ENCODE measurements at regions not wholly inside any gene's neighbourhood (a gene's known extent, or its start where the extent isn't known, plus 50 kb on each side); places are given as distances from the start of the nearest gene placed in this dataset.

DNA sequence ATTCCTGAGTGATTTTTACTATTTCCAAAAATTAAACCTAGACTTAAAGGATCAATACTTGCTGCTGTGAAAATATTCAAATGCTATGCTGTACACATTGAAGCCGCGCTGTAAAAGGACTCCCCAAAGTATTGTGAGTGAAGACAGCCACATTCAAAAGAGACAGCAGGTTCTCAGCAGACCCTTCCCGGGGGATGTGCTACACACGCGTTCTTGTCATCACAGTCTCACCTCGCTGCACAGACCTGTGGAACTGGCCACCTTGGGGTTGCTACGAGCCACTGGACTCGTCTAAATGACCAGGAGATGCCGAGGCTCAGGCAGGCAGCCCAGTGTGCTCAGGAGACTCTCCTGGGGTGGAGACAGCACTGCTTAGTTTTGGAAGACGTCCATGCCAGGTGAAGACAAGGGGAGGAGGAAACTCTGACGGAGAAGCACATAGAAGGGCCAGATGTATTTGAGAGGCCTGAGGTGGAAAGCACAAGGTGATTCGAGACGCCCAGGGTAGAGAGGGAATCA, 367.7 kb upstream of the SHH start (continued):
- TF ChIP-seq, protein P1, sequence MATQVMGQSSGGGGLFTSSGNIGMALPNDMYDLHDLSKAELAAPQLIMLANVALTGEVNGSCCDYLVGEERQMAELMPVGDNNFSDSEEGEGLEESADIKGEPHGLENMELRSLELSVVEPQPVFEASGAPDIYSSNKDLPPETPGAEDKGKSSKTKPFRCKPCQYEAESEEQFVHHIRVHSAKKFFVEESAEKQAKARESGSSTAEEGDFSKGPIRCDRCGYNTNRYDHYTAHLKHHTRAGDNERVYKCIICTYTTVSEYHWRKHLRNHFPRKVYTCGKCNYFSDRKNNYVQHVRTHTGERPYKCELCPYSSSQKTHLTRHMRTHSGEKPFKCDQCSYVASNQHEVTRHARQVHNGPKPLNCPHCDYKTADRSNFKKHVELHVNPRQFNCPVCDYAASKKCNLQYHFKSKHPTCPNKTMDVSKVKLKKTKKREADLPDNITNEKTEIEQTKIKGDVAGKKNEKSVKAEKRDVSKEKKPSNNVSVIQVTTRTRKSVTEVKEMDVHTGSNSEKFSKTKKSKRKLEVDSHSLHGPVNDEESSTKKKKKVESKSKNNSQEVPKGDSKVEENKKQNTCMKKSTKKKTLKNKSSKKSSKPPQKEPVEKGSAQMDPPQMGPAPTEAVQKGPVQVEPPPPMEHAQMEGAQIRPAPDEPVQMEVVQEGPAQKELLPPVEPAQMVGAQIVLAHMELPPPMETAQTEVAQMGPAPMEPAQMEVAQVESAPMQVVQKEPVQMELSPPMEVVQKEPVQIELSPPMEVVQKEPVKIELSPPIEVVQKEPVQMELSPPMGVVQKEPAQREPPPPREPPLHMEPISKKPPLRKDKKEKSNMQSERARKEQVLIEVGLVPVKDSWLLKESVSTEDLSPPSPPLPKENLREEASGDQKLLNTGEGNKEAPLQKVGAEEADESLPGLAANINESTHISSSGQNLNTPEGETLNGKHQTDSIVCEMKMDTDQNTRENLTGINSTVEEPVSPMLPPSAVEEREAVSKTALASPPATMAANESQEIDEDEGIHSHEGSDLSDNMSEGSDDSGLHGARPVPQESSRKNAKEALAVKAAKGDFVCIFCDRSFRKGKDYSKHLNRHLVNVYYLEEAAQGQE (IDR thresholded peaks at IDR 0.05) = no peak
- no peak for TF ChIP-seq JUND (IDR thresholded peaks at IDR 0.05)
- TF ChIP-seq, protein P2, sequence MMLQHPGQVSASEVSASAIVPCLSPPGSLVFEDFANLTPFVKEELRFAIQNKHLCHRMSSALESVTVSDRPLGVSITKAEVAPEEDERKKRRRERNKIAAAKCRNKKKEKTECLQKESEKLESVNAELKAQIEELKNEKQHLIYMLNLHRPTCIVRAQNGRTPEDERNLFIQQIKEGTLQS (IDR thresholded peaks at IDR 0.05) = no peak
- no peak for TF ChIP-seq HNF4G (IDR thresholded peaks at IDR 0.05)
- TF ChIP-seq EGR1 (IDR thresholded peaks at IDR 0.05; ENCODE audit: low read depth in 2 of 2) = no peak

DNA sequence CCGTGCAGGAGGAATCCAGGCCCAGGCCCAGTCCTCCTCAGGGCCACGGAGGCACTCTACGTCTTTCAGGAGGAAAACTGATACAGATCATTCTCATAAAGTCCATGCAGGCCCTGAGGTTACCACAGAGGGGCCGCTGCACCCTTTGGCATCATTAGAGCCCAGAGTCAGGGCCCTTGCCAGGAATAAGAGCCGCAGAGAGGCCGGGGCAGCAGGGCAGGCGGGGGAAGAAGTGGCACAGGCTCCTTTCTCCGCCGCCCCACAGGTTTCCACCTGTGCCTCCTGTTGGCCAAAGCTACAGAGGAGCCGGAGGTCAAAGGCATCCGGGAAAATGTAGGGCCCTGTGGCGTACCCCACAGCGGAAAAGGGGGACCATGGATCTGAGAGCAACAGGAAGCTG, 366.6 kb upstream of the SHH start:
- DNase-seq (ENCODE audit: low spot score) = no peak
- no peak overlapping the region for H3K4me3 ChIP-seq (ENCODE audit: low read depth in 1 of 3, low read length in 3 of 3)
- H3K36me3 ChIP-seq (ENCODE audit: control insufficient read depth in 4 of 4, insufficient read depth in 3 of 4, low read depth in 1 of 4, low read length in 3 of 4) = no peaks in the 10 kb centered on the region
- H3K4me1 ChIP-seq (ENCODE audit: control insufficient read depth in 4 of 4, insufficient read depth in 4 of 4, low read length in 3 of 4) = no peaks in the 10 kb centered on the region
- WGBS = 93% methylated on average over 13 of the region's 13 CpGs
- TF ChIP-seq NR2F2 (IDR thresholded peaks at IDR 0.05) (no peak), RAD21 (IDR thresholded peaks at IDR 0.05) (no peak), FOXA1 (IDR thresholded peaks at IDR 0.05) (no peak), TAF1 (conservative IDR thresholded peaks at IDR 0.05) (no peak), FOXA2 (IDR thresholded peaks at IDR 0.05) (no peak), YY1 (IDR thresholded peaks at IDR 0.05) (no peak), RXRA (IDR thresholded peaks at IDR 0.05) (no peak), HNF4G (IDR thresholded peaks at IDR 0.05) (no peak), EGR1 (IDR thresholded peaks at IDR 0.05; ENCODE audit: low read depth in 2 of 2) (no peak)
- TF ChIP-seq, protein P3, sequence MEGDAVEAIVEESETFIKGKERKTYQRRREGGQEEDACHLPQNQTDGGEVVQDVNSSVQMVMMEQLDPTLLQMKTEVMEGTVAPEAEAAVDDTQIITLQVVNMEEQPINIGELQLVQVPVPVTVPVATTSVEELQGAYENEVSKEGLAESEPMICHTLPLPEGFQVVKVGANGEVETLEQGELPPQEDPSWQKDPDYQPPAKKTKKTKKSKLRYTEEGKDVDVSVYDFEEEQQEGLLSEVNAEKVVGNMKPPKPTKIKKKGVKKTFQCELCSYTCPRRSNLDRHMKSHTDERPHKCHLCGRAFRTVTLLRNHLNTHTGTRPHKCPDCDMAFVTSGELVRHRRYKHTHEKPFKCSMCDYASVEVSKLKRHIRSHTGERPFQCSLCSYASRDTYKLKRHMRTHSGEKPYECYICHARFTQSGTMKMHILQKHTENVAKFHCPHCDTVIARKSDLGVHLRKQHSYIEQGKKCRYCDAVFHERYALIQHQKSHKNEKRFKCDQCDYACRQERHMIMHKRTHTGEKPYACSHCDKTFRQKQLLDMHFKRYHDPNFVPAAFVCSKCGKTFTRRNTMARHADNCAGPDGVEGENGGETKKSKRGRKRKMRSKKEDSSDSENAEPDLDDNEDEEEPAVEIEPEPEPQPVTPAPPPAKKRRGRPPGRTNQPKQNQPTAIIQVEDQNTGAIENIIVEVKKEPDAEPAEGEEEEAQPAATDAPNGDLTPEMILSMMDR (IDR thresholded peaks at IDR 0.05; ENCODE audit: low read depth, low read length, missing input control) = no peak
- TF ChIP-seq, protein P2 (IDR thresholded peaks at IDR 0.05) = no peak
- H3K27me3 ChIP-seq (ENCODE audit: control insufficient read depth in 4 of 4, insufficient read depth in 4 of 4, low read length in 3 of 4) = no peaks in the 10 kb centered on the region
- no peak overlapping the region for H3K9ac ChIP-seq (ENCODE audit: low read depth in 1 of 2, low read length in 2 of 2)
- H3K27ac ChIP-seq (ENCODE audit: low read depth in 1 of 2, low read length in 2 of 2) = no peak overlapping the region
- no peaks in the 10 kb centered on the region for H3K9me3 ChIP-seq (ENCODE audit: control insufficient read depth in 4 of 4, low read length in 3 of 4)

DNA sequence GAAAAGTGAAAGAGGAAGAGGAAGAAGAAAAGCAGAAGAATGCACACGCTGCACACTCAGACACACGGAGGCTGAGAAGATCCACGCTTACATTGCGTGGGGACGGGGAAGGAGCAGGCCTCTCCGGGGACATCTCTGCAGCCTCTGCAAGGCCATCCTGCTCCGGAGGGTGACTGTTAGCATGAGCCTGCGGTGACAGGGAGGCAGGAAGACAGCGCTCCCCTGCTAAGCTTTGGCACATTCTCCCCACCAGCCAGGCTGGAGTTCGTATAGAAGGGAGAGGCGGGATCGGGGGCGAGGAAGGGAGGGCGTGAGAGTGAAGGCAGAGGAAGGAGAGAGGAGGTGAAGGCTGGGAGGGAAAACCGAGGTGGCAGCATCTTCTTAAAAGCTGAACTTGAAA, 366.0 kb upstream of the SHH start:
- Histone ChIP-seq H3K9ac (ENCODE audit: low read depth in 1 of 2, low read length in 2 of 2) (no peak overlapping the region), H3K27me3 (ENCODE audit: control insufficient read depth in 4 of 4, insufficient read depth in 4 of 4, low read length in 3 of 4) (no peaks in the 10 kb centered on the region), H3K27ac (ENCODE audit: low read depth in 1 of 2, low read length in 2 of 2) (no peak overlapping the region), H3K9me3 (ENCODE audit: control insufficient read depth in 4 of 4, low read length in 3 of 4) (no peaks in the 10 kb centered on the region), H3K4me3 (ENCODE audit: low read depth in 1 of 3, low read length in 3 of 3) (no peak overlapping the region), H3K36me3 (ENCODE audit: control insufficient read depth in 4 of 4, insufficient read depth in 3 of 4, low read depth in 1 of 4, low read length in 3 of 4) (no peaks in the 10 kb centered on the region), H3K4me1 (ENCODE audit: control insufficient read depth in 4 of 4, insufficient read depth in 4 of 4, low read length in 3 of 4) (no peaks in the 10 kb centered on the region)
- no peak for TF ChIP-seq RAD21 (IDR thresholded peaks at IDR 0.05)
- TF ChIP-seq, protein P1 (IDR thresholded peaks at IDR 0.05) = no peak
- TF ChIP-seq, protein P2 (IDR thresholded peaks at IDR 0.05) = no peak
- TF ChIP-seq, protein P3 (IDR thresholded peaks at IDR 0.05; ENCODE audit: low read depth, low read length, missing input control) = no peak
- no peak for DNase-seq (ENCODE audit: low spot score)
- WGBS = 78% methylated on average over 15 of the region's 15 CpGs
